ENCODE measurements at regions not wholly inside any gene's neighbourhood (a gene's known extent, or its start where the extent isn't known, plus 50 kb on each side); places are given as distances from the start of the nearest gene placed in this dataset.
"Not testable (repeated sequence)": the region's sequence is repeated elsewhere in the genome, so short reads cannot be mapped to it uniquely, and the experiment has no call there.

GRCh38 chr9:135300346-135301141 lies 179.0 kb upstream of the PPP1R26 start:
- no peak for DNase-seq
- in situ Hi-C loops (cut with MboI; ENCODE audit: low pct_unique_long_range_greater_than_20kb, low sequenced_read_pairs) = no loop called here

DNA sequence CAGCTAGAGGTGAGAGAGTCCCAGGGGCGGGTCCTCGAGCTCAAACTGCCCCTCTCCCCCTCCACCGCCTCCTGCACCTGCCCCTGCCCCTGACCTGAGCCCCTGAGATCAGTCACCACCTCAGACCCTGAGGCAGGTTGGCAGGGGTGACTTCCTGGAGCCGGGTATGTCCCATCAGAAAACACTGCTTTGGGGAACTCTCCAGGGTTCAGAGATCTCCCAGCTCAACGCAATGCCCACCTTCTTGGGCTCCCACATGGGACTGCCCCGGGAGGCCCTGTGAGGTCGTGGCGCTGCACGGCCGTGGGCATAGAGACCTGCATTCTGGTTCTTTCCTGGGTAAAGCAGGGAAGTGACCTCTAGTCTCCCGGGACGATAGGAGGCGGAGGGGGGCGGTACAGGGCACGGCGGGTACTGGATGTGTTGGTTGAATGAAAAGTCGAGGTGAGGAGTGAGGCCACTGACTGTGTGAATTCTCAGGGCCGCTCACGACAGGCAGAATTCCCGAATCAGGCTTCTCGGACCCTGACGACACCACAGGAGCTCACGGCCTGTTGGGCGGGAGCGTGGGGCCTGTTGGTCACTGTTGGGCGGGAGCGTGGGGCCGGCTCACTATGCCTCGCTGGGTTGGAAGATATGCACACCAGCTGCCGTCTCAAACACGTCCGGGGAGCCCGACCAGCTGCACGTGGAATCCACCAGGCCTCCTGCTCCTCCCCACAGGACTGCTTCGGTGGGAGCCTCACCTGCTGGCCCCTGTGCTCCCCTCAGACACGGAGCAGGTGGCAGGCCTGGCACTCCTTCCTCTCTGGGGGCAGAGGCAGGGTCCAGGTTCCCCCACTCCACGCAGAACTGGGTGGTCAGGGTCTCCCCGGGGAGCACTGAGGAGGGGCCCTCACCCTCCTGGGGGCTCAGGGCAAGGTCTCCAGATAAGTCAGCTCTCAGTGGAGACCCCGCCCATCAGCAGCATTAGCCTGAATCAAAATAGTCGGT lies 178.0 kb upstream of the PPP1R26 start:
- in situ Hi-C loops (cut with MboI; ENCODE audit: low pct_unique_long_range_greater_than_20kb, low sequenced_read_pairs) = no loop called here

GRCh38 chr9:135302329-135303279 lies 177.0 kb upstream of the PPP1R26 start:
- in situ Hi-C loops (cut with MboI; ENCODE audit: low pct_unique_long_range_greater_than_20kb, low sequenced_read_pairs) = no loop called here

More for the DNA sequence above, 178.0 kb upstream of the PPP1R26 start:
- DNase-seq = no peak

GRCh38 chr9:135303280-135303647 lies 176.3 kb upstream of the PPP1R26 start:
- in situ Hi-C loops (cut with MboI; ENCODE audit: low pct_unique_long_range_greater_than_20kb, low sequenced_read_pairs) = no loop called here
- DNase-seq = no peak

More at GRCh38 chr9:135302329-135303279, 177.0 kb upstream of the PPP1R26 start:
- no peak for DNase-seq

DNA sequence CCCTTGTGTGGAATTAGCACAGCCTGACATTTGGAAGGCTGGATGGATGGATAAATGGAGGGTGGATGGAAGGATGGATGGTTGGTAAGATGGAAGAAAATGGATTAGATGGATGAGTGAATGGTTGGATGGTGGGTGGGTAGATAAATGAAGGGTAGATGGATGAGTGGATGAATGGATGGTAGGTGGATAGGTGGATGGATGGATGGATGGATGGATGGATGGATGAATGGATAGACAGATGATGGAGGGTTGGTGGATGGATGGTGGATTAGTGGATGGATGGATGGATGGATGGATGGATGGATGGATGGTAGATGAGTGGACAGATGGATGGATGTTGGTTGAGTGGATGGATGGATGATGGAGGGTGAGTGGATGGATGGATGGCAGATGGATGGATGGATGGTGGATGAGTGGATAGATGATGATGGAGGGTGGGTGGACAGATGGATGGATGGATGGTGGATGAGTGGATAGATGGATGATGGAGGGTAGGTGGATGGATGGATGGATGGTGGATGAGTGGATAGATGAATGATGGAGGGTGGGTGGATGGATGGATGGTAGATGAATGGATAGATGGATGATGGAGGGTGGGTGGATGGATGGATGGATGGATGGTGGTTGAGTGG lies 175.6 kb upstream of the PPP1R26 start:
- no peak for DNase-seq
- in situ Hi-C loops (cut with MboI; ENCODE audit: low pct_unique_long_range_greater_than_20kb, low sequenced_read_pairs) = no loop called here

- in situ Hi-C loops (cut with MboI; ENCODE audit: low pct_unique_long_range_greater_than_20kb, low sequenced_read_pairs) = no loop called here
- no peak for DNase-seq
Observed at GRCh38 chr9:135304886-135305285, 174.7 kb upstream of the PPP1R26 start.

GRCh38 chr9:135305546-135306180 lies 173.9 kb upstream of the PPP1R26 start:
- no peak for DNase-seq
- in situ Hi-C loops (cut with MboI; ENCODE audit: low pct_unique_long_range_greater_than_20kb, low sequenced_read_pairs) = no loop called here

- in situ Hi-C loops (cut with MboI; ENCODE audit: low pct_unique_long_range_greater_than_20kb, low sequenced_read_pairs) = no loop called here
- no peak for DNase-seq
Observed at GRCh38 chr9:135306699-135307098, 172.9 kb upstream of the PPP1R26 start.

DNA sequence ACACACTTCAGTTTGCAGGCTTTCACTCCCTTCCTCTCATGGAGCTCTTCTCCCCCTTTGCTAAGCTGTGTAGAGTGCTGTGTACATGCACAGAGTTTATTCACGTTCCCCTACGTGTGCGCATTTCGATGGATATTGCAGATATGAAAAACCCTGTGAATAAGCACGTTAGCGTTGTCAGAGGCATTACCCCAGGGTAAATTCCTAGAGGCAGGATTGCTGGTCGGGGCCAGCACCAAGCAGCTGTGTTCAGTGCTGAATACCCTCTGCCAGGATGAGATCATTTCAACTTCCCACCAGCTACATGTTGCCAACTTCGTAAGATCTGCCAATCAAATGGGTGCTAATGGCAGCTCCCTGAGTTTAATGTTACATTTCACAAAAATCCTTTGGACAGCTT lies 172.3 kb upstream of the PPP1R26 start:
- no peak for DNase-seq
- in situ Hi-C loops (cut with MboI; ENCODE audit: low pct_unique_long_range_greater_than_20kb, low sequenced_read_pairs) = no loop called here

DNA sequence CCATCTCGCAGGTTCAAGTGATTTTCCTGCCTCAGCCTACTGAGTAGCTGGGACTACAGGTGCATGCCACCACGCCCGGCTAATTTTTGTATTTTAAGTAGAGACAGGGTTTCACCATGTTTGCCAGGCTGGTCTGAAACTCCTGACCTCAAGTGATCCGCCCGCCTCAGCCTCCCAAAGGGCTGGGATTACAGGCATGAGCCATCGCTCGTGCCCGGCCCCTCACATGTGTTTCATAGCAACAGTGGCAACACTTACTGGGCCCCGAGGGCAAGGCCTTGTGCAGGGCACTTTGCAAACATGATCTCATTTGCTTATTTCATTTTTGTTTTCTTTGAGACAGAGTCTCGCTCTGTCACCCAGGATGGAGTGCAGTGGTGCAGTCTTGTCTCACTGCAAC lies 171.7 kb upstream of the PPP1R26 start:
- in situ Hi-C loops (cut with MboI; ENCODE audit: low pct_unique_long_range_greater_than_20kb, low sequenced_read_pairs); DNase-seq: not testable (repeated sequence)

DNA sequence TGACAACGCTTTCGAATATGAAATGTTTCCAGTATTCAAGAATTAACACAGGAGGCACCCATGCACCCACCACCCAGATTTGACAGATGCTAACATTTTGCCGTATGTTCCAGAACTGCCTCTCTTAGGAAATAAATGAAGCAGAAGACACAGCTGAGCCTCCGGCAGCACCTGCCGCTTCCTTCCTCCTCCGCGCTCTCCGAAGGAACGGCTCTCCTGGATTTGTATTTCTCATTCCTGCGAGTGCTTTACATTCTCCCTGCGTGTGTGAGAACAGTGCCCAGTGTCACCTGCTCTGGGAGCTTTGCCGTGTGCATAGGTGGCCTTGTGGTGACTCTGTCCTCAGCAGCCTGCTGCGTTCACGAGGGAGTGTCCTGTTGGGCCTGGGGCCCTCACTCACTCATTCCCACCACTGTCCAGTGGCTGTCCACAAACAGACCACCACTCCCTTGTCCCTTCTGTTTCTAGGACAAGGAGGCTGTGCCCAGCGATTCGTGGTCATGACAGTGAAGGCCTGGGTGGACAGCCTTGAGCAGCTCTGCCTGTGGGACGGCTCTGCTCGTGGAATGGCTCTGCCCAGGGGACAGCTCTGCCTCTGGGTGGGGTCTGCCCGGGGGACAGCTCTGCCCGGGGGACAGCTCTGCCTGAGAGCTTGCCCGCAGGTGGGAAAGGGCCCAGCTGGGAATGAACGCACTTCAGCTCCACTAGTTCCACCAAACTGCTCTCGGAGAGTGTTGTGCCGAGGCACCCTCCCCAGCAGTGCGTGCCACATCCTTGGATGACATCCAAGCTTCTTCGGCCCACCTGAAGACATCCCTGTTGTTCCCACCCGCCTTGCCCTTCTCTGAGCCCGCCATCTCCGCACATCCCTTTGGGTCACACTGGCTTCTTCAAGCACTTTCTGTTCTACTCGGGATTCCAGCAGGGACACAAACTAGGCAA lies 170.5 kb upstream of the PPP1R26 start:
- no peak for DNase-seq

GRCh38 chr9:135309763-135310125 lies 169.8 kb upstream of the PPP1R26 start:
- in situ Hi-C loops (cut with MboI; ENCODE audit: low pct_unique_long_range_greater_than_20kb, low sequenced_read_pairs) = no loop called here
- DNase-seq = no peak

More for the DNA sequence above, 170.5 kb upstream of the PPP1R26 start:
- in situ Hi-C loops (cut with MboI; ENCODE audit: low pct_unique_long_range_greater_than_20kb, low sequenced_read_pairs) = no loop called here

GRCh38 chr9:135310134-135310533 lies 169.4 kb upstream of the PPP1R26 start:
- no peak for DNase-seq

DNA sequence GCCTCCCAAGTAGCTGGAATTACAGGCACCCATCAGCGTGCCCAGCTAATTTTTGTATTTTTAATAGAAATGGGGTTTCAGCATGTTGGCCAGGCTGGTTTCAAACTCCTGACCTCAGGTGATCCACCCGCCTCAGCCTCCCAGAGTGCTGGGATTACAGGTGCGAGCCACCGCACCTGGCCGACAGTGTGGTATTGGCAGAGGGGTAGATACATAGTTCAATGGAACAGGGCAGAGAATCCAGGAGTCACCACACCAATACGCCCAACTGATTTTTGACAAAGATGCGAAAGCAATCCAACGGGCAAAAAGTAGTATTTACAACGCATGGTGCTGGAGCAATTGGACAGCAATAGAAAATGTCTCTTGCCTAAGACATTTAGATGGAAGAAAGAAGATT lies 164.0 kb upstream of the PPP1R26 start:
- no peak for DNase-seq
- in situ Hi-C loops (cut with MboI; ENCODE audit: low pct_unique_long_range_greater_than_20kb, low sequenced_read_pairs) = no loop called here

More at GRCh38 chr9:135310134-135310533, 169.4 kb upstream of the PPP1R26 start:
- in situ Hi-C loops (cut with MboI; ENCODE audit: low pct_unique_long_range_greater_than_20kb, low sequenced_read_pairs) = no loop called here

DNA sequence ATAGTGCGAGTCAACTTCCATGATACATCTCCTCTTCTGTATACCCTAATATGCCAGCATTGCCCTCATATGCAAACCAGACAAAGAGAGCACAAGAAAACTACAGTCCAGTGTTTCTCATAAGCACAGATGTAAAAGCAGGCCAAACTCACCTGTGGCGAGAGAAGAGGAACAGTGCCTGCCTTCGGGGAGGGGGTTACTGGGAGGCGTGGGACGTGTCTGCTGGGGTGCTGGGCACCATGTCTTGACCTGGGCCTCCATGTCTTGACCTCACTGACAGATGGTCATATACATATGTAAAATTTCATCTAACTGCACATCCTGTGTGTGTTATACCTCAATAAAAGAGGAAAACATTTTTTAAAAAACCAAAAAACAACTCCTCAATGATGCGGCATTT lies 159.3 kb upstream of the PPP1R26 start:
- in situ Hi-C loops (cut with MboI; ENCODE audit: low pct_unique_long_range_greater_than_20kb, low sequenced_read_pairs) = no loop called here
- DNase-seq = no peak

- in situ Hi-C loops (cut with MboI; ENCODE audit: low pct_unique_long_range_greater_than_20kb, low sequenced_read_pairs) = no loop called here
Observed at GRCh38 chr9:135320943-135321342, 158.6 kb upstream of the PPP1R26 start.

GRCh38 chr9:135321580-135321979 lies 158.0 kb upstream of the PPP1R26 start:
- DNase-seq = no peak
- in situ Hi-C loops (cut with MboI; ENCODE audit: low pct_unique_long_range_greater_than_20kb, low sequenced_read_pairs) = no loop called here

More at GRCh38 chr9:135320943-135321342, 158.6 kb upstream of the PPP1R26 start:
- no peak for DNase-seq

All from KBM-7 (cell line).